Suppressor macrophage treated with lipopolysaccharide for 1 hour (primary cell): ENCODE measurements at regions not wholly inside any gene's neighbourhood (a gene's known extent, or its start where the extent isn't known, plus 50 kb on each side); places are given as distances from the start of the nearest gene placed in this dataset.
"Not testable (repeated sequence)": the region's sequence is repeated elsewhere in the genome, so short reads cannot be mapped to it uniquely, and the experiment has no call there.

Source experiments
- DNase-seq, 3 donors: peaks; one replicate each; pipeline ENCODE4 v3.0.0-alpha.2; 2020 to 2022

GRCh38 chr13:111626371-111627305, 306.2 kb downstream of the TEX29 start:
- no peak for DNase-seq

DNA sequence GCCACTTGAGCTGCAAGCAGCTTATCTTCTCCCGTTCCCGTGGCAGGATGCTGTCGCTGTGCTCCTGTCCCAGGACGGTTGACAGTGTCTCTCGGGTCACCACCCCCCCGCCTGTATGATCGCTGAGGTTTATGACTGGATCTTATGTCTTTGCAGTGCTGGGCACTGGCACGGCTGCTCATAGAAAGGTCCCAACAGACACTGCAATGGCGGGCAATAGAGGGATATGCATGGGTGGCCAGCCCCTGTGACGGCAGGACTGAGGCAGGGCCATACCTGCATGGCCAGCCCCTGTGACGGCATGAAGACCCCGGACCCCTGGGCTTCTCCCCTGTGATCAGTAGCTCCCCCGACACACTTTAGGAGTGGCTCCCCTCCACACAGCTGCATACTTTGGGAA, 307.2 kb downstream of the TEX29 start:
- DNase-seq = no peak

- no peak for DNase-seq
Measured at GRCh38 chr13:111629016-111629415, 308.6 kb downstream of the TEX29 start.

DNA sequence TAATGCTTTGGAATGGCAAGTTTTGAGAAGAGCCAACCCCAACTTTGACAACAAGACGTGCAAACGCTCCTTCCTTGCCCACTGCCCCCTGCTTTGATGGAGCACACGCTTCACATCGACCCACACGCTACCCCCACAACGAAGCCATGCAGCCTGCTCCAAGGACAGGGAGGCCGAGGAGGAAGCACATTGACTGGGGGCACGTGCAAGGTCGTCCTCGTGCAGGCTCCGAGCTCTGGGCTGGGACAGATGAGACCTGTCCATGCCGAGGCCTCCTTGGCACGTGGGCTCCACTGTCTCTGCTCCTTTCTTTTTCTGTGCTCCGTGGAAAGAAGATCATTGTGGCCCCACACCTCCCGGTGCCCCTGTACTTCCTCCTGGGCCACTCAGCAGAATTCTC, 309.0 kb downstream of the TEX29 start:
- no peak for DNase-seq

- DNase-seq = no peak
Measured at GRCh38 chr13:111629926-111630325, 309.5 kb downstream of the TEX29 start.

GRCh38 chr13:111630406-111630805, 310.0 kb downstream of the TEX29 start:
- DNase-seq = no peak

GRCh38 chr13:111631271-111631670, 310.8 kb downstream of the TEX29 start:
- not testable (repeated sequence) for DNase-seq

- DNase-seq = no peak
Measured at GRCh38 chr13:111632906-111633305, 312.5 kb downstream of the TEX29 start.

- no peak for DNase-seq
Measured at GRCh38 chr13:111633401-111633800, 313.0 kb downstream of the TEX29 start.

DNA sequence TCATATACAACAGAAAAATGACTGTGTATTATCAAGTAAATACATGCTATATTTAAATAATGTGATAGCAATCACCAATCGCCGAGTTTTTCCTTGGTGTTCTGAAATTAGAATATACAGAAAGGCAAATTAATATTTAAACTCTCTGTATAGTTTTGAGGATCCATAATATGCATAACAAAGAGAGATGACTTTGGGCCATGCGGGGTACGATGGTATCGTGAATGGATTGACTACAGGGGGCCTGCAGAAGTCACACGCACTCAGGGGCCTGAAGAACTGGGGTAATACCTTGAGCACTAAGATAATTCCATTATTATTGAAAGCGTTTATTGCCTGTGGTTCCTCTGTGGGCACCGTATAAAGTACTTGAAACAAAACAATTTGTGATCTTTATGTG, 314.0 kb downstream of the TEX29 start:
- DNase-seq = no peak

- DNase-seq = no peak
Measured at GRCh38 chr13:111636271-111636670, 315.8 kb downstream of the TEX29 start.

DNA sequence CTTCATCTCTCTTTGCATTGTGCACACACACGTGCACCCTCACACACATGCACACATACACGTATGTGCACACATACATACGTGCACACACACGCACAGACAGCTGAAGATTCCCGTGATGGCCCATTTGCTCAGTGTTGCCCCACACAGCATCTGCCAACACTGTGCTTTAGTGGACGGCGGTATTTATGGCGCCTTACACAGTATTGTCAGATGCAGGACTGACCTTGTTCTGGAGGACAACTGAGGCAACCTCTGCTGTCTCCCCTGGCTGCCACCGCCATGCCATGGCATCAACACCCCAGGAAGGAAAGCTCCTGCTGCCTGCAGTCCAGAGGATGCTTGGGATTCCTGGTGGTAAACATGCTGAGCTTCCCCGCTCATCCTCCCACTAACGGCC, 316.4 kb downstream of the TEX29 start:
- no peak for DNase-seq

DNA sequence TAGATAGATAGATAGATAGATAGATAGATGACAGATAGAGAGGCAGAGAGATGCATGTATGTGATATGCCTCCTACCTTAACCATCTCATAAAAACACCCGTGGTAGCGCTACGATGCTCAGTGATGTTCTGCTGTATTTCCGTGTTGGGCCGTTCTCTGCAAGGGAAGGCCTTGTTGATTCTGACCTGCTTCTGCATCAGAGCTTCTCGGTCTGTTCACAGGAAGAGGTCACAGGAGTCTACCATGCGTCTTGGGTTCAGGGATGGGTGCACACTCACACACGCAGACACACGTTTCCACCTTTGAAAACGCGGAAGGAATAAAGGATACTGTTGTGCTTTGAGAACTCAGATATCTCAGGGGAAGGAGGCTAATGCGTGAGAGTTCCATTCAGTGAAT, 316.9 kb downstream of the TEX29 start:
- no peak for DNase-seq

- no peak for DNase-seq
Measured at GRCh38 chr13:111638233-111638632, 317.8 kb downstream of the TEX29 start.

- no peak for DNase-seq
Measured at GRCh38 chr13:111639196-111639705, 318.8 kb downstream of the TEX29 start.

- DNase-seq = no peak
Measured at GRCh38 chr13:111640006-111640405, 319.6 kb downstream of the TEX29 start.

GRCh38 chr13:111640476-111640875, 320.0 kb downstream of the TEX29 start:
- no peak for DNase-seq

- DNase-seq = no peak
Measured at GRCh38 chr13:111642156-111642767, 321.8 kb downstream of the TEX29 start.

GRCh38 chr13:111644750-111645149, 324.3 kb downstream of the TEX29 start:
- no peak for DNase-seq

DNA sequence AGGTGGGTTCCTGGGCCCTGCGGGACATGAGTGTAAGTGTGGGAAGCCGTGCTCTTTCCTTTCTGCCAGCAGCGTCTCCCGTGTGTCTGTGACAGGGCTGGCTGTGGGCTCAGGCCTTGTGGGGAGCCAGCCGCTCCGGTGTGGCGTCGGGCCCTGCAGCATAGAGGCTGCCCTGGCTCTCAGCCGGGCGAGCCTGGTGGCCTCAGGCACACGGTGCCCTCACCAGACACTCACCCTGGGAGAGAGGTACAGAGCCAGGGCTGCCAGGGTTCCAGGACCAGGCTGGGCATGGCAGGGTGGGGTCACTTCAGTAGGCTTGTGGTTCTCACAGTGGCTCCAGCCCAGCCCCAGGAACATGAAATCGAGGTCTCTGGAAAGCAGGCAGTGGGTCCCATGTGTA, 324.8 kb downstream of the TEX29 start:
- DNase-seq = no peak

DNA sequence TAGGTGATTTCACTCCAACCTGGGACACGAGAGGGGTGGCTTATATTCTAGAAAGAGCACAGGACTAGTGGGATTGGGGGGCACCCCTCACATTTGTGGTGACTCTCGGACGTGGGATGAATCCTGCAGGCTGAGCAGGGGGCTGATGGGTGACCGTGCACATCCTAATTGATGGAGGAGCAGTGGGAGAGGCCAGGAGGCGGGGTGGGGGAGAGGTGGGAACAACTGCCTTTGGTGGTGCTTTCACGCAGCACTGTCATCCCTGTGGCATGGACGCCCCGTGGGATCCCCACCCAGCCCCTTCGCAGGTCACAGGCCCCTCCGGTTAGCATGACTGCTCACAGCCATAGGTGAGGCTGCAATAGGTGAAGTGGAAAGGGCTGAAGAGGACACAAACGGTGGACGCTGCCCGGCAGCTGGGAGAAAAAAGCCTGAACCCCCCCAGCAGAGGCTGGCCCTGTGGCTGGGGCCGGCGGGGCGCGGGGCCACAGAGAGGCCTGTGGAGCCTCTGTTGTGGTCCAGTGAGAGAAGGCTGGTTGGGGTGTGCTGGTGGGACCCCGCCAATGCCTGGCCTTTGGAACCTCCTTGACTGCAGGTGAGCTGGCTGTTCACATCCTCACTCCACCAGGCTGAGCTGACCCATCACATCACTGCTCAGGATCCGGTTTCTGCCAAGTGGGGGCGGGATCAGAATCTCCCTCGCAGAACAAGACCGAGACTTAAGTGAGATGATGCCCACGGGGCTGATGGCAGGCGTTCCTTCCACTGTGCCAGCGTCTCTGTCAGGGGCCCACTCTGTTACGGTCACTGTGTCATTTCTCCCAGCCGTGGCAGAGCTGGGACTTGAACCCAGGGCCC, 325.4 kb downstream of the TEX29 start:
- DNase-seq = no peak

GRCh38 chr13:111646456-111646855, 326.0 kb downstream of the TEX29 start:
- no peak for DNase-seq

DNA sequence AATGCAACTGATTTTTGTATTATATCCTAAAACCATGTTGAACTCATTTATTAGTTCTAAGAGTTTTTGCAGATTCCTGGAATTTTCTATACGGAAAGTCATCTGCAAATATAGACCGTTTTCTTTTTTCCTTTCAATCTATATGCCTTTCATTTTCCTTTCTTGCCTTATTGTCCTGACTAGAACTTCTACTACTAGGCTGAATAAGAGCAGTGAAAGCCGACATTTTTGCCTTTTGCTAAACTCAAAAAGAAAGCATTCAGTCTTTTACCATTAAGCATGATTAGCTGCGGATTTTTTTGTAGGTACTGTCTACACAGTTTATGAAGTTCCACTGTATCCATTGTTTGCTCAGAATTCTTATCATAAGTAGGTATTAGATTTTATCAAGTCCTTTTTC, 328.4 kb downstream of the TEX29 start:
- DNase-seq = no peak
